ENCODE measurements at regions not wholly inside any gene's neighbourhood (a gene's known extent, or its start where the extent isn't known, plus 50 kb on each side); places are given as distances from the start of the nearest gene placed in this dataset.

GRCh38 chr5:30900367-30900766 is 293.1 kb upstream of the CDH6 start:
- TF ChIP-seq, protein P1, sequence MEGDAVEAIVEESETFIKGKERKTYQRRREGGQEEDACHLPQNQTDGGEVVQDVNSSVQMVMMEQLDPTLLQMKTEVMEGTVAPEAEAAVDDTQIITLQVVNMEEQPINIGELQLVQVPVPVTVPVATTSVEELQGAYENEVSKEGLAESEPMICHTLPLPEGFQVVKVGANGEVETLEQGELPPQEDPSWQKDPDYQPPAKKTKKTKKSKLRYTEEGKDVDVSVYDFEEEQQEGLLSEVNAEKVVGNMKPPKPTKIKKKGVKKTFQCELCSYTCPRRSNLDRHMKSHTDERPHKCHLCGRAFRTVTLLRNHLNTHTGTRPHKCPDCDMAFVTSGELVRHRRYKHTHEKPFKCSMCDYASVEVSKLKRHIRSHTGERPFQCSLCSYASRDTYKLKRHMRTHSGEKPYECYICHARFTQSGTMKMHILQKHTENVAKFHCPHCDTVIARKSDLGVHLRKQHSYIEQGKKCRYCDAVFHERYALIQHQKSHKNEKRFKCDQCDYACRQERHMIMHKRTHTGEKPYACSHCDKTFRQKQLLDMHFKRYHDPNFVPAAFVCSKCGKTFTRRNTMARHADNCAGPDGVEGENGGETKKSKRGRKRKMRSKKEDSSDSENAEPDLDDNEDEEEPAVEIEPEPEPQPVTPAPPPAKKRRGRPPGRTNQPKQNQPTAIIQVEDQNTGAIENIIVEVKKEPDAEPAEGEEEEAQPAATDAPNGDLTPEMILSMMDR (IDR thresholded peaks at IDR 0.05), result no peak
- TF ChIP-seq POLR2A (IDR thresholded peaks at IDR 0.05), result no peak

Measured in testis (tissue), 2 donors.